H1 (cell line): ENCODE measurements at regions not wholly inside any gene's neighbourhood (a gene's known extent, or its start where the extent isn't known, plus 50 kb on each side); places are given as distances from the start of the nearest gene placed in this dataset.

ENCODE experiments used
- BACH1 ChIP-seq: IDR thresholded peaks from 2 replicates; pipeline ENCODE4 v1.6.1; 2012; ENCODE audit warnings: low read length, improper control_type of control experiment
- BCL11A ChIP-seq, 2 experiments: IDR thresholded peaks; one replicate each; pipeline ENCODE4 v1.6.1; 2011; ENCODE audit warnings: low read depth in 2 of 2, low read length in 2 of 2, mild to moderate bottlenecking in 2 of 2
- CREB1 ChIP-seq: IDR thresholded peaks from 2 replicates; pipeline ENCODE4 v1.6.1; 2012; ENCODE audit warnings: inconsistent platforms
- EGR1 ChIP-seq: IDR thresholded peaks from 2 replicates; pipeline ENCODE4 v1.6.1; 2011; ENCODE audit warnings: low read depth, low read length, borderline replicate concordance
- FOSL1 ChIP-seq: IDR thresholded peaks from 2 replicates; pipeline ENCODE4 v1.6.1; 2011; ENCODE audit warnings: mild to moderate bottlenecking, low read depth, low read length, moderate library complexity; ENCODE audit not compliant: insufficient read depth
- RNF2 ChIP-seq: fragments of 200-900, 300-1000 bp; sonication (generic); IDR thresholded peaks from 2 replicates; pipeline ENCODE4 v1.7.1; 2016; ENCODE audit warnings: borderline replicate concordance, low read depth, mild to moderate bottlenecking, antibody characterized with exemption, low read length; ENCODE audit not compliant: poor library complexity, severe bottlenecking; ENCODE audit errors: missing control alignments
- SIX5 ChIP-seq: IDR thresholded peaks from 2 replicates; pipeline ENCODE4 v1.6.1; 2011; ENCODE audit warnings: mild to moderate bottlenecking, low read depth, low read length
- TF ChIP-seq, protein P1 (sequence below): fragments of 300-600 bp; sonication (generic); IDR thresholded peaks from 2 replicates; pipeline ENCODE4 v1.7.1; 2012; ENCODE audit warnings: low read length, moderate library complexity, mild to moderate bottlenecking, inconsistent platforms; ENCODE audit not compliant: insufficient replicate concordance

DNA sequence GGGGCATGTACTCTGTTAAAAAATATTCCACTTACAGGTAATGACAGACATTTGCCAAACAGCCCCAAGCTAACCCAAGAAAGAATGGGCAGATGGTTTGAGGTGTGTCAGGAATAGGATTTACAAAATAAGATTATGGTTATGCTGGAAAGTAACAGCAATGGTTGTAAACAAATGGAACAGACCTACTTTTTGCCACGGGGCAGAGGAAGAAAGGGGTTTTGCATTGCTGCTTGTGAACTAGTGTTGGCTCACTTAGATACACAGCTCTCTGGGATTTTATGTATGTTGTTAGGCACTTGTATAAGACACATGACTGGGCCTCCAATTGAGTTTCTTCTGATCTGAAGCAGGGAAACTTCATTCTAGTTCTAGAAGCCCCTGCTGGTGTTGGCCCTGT is 191.5 kb upstream of the GDNF start (continued):
- TF ChIP-seq, protein P1, sequence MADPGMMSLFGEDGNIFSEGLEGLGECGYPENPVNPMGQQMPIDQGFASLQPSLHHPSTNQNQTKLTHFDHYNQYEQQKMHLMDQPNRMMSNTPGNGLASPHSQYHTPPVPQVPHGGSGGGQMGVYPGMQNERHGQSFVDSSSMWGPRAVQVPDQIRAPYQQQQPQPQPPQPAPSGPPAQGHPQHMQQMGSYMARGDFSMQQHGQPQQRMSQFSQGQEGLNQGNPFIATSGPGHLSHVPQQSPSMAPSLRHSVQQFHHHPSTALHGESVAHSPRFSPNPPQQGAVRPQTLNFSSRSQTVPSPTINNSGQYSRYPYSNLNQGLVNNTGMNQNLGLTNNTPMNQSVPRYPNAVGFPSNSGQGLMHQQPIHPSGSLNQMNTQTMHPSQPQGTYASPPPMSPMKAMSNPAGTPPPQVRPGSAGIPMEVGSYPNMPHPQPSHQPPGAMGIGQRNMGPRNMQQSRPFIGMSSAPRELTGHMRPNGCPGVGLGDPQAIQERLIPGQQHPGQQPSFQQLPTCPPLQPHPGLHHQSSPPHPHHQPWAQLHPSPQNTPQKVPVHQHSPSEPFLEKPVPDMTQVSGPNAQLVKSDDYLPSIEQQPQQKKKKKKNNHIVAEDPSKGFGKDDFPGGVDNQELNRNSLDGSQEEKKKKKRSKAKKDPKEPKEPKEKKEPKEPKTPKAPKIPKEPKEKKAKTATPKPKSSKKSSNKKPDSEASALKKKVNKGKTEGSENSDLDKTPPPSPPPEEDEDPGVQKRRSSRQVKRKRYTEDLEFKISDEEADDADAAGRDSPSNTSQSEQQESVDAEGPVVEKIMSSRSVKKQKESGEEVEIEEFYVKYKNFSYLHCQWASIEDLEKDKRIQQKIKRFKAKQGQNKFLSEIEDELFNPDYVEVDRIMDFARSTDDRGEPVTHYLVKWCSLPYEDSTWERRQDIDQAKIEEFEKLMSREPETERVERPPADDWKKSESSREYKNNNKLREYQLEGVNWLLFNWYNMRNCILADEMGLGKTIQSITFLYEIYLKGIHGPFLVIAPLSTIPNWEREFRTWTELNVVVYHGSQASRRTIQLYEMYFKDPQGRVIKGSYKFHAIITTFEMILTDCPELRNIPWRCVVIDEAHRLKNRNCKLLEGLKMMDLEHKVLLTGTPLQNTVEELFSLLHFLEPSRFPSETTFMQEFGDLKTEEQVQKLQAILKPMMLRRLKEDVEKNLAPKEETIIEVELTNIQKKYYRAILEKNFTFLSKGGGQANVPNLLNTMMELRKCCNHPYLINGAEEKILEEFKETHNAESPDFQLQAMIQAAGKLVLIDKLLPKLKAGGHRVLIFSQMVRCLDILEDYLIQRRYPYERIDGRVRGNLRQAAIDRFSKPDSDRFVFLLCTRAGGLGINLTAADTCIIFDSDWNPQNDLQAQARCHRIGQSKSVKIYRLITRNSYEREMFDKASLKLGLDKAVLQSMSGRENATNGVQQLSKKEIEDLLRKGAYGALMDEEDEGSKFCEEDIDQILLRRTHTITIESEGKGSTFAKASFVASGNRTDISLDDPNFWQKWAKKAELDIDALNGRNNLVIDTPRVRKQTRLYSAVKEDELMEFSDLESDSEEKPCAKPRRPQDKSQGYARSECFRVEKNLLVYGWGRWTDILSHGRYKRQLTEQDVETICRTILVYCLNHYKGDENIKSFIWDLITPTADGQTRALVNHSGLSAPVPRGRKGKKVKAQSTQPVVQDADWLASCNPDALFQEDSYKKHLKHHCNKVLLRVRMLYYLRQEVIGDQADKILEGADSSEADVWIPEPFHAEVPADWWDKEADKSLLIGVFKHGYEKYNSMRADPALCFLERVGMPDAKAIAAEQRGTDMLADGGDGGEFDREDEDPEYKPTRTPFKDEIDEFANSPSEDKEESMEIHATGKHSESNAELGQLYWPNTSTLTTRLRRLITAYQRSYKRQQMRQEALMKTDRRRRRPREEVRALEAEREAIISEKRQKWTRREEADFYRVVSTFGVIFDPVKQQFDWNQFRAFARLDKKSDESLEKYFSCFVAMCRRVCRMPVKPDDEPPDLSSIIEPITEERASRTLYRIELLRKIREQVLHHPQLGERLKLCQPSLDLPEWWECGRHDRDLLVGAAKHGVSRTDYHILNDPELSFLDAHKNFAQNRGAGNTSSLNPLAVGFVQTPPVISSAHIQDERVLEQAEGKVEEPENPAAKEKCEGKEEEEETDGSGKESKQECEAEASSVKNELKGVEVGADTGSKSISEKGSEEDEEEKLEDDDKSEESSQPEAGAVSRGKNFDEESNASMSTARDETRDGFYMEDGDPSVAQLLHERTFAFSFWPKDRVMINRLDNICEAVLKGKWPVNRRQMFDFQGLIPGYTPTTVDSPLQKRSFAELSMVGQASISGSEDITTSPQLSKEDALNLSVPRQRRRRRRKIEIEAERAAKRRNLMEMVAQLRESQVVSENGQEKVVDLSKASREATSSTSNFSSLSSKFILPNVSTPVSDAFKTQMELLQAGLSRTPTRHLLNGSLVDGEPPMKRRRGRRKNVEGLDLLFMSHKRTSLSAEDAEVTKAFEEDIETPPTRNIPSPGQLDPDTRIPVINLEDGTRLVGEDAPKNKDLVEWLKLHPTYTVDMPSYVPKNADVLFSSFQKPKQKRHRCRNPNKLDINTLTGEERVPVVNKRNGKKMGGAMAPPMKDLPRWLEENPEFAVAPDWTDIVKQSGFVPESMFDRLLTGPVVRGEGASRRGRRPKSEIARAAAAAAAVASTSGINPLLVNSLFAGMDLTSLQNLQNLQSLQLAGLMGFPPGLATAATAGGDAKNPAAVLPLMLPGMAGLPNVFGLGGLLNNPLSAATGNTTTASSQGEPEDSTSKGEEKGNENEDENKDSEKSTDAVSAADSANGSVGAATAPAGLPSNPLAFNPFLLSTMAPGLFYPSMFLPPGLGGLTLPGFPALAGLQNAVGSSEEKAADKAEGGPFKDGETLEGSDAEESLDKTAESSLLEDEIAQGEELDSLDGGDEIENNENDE = no peak
- TF ChIP-seq BCL11A (IDR thresholded peaks at IDR 0.05; ENCODE audit: low read depth in 2 of 2, low read length in 2 of 2) (no peak), FOSL1 (no peak), CREB1 (no peak), RNF2 (no peak), BACH1 (no peak), SIX5 (no peak), EGR1 (no peak)
